ENCODE measurements at regions not wholly inside any gene's neighbourhood (a gene's known extent, or its start where the extent isn't known, plus 50 kb on each side); places are given as distances from the start of the nearest gene placed in this dataset.
"Not testable (repeated sequence)": the region's sequence is repeated elsewhere in the genome, so short reads cannot be mapped to it uniquely, and the experiment has no call there.

- DNase-seq = no peak
These were observed 191.9 kb upstream of the STK26 start for GRCh38 chrX:131831185-131831520.

GRCh38 chrX:131836161-131836560 lies 186.9 kb upstream of the STK26 start:
- DNase-seq = no peak

- no peak for DNase-seq
These were observed 185.8 kb upstream of the STK26 start for GRCh38 chrX:131837325-131837724.

GRCh38 chrX:131840799-131841495 lies 182.2 kb upstream of the STK26 start:
- DNase-seq = no peak

GRCh38 chrX:131841496-131842437 lies 181.3 kb upstream of the STK26 start:
- peak; percentile 46 for DNase-seq

- no peak for DNase-seq
These were observed 179.1 kb upstream of the STK26 start for GRCh38 chrX:131843987-131844386.

GRCh38 chrX:131845201-131845600 lies 177.9 kb upstream of the STK26 start:
- DNase-seq = no peak

GRCh38 chrX:131845771-131846170 lies 177.3 kb upstream of the STK26 start:
- DNase-seq = no peak

GRCh38 chrX:131850964-131851363 lies 172.1 kb upstream of the STK26 start:
- DNase-seq = not testable (repeated sequence)

GRCh38 chrX:131853440-131853839 lies 169.7 kb upstream of the STK26 start:
- DNase-seq = no peak

GRCh38 chrX:131854581-131854980 lies 168.5 kb upstream of the STK26 start:
- DNase-seq = no peak

GRCh38 chrX:131861088-131861787 lies 161.9 kb upstream of the STK26 start:
- DNase-seq = no peak

- no peak for DNase-seq
These were observed 160.8 kb upstream of the STK26 start for GRCh38 chrX:131862321-131862720.

GRCh38 chrX:131869182-131869581 lies 153.9 kb upstream of the STK26 start:
- DNase-seq = no peak

- no peak for DNase-seq
These were observed 148.8 kb upstream of the STK26 start for GRCh38 chrX:131874300-131874699.

GRCh38 chrX:131875827-131876226 lies 147.3 kb upstream of the STK26 start:
- not testable (repeated sequence) for DNase-seq

- no peak for DNase-seq
These were observed 141.9 kb upstream of the STK26 start for GRCh38 chrX:131881194-131881593.

GRCh38 chrX:131885042-131885441 lies 138.1 kb upstream of the STK26 start:
- DNase-seq = not testable (repeated sequence)

GRCh38 chrX:131893857-131894256 lies 129.2 kb upstream of the STK26 start:
- DNase-seq = not testable (repeated sequence)

- DNase-seq = no peak
These were observed 128.1 kb upstream of the STK26 start for GRCh38 chrX:131894995-131895394.

- DNase-seq = no peak
These were observed 127.3 kb upstream of the STK26 start for GRCh38 chrX:131895807-131896206.

- DNase-seq = no peak
These were observed 121.6 kb upstream of the STK26 start for GRCh38 chrX:131901546-131901945.

- no peak for DNase-seq
These were observed 115.4 kb upstream of the STK26 start for GRCh38 chrX:131907488-131908314.

Measured in CD4-positive, alpha-beta T cell treated with Interleukin-6 for 4 hours (primary cell).